Tibial nerve (tissue), 3 donors: ENCODE measurements at regions not wholly inside any gene's neighbourhood (a gene's known extent, or its start where the extent isn't known, plus 50 kb on each side); places are given as distances from the start of the nearest gene placed in this dataset.

Experiments used
- POLR2A ChIP-seq, 2 donors: fragments of 450-650 bp; IDR thresholded peaks; one replicate each; pipeline ENCODE4 v1.6.1; 2017; ENCODE audit warnings: antibody characterized with exemption in 2 of 2, mild to moderate bottlenecking in 2 of 2, moderate library complexity in 2 of 2
- TF ChIP-seq, protein P1 (sequence below), 5 experiments: fragments of 200-600 bp in 3 of 5; fragments of 450-650 bp in 2 of 5; sonication (generic) in 3 of 5; IDR thresholded peaks; one replicate each; pipeline ENCODE4 v1.5.1; 2016 to 2019; ENCODE audit warnings: antibody characterized with exemption in 5 of 5, mild to moderate bottlenecking in 3 of 5, moderate library complexity in 2 of 5

DNA sequence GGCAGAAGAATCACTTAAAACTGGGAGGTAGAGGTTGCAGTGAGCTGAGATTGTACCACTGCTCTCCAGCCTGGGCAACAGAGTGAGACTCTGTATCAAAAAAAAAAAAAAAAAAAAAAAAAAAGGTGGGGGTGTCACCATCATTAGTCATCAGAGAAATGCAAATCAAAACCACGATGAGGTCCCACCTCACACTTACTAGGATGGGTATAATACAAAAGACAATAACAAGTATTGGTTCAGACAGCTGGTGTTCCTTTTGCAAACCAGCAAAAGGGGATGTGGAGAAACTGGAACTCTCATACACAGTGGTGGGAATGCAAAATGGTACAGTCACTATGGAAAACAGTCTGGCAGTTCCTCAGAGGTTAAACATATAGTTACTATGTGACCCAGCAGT is 78.7 kb upstream of the TSC22D2 start:
- TF ChIP-seq, protein P1, sequence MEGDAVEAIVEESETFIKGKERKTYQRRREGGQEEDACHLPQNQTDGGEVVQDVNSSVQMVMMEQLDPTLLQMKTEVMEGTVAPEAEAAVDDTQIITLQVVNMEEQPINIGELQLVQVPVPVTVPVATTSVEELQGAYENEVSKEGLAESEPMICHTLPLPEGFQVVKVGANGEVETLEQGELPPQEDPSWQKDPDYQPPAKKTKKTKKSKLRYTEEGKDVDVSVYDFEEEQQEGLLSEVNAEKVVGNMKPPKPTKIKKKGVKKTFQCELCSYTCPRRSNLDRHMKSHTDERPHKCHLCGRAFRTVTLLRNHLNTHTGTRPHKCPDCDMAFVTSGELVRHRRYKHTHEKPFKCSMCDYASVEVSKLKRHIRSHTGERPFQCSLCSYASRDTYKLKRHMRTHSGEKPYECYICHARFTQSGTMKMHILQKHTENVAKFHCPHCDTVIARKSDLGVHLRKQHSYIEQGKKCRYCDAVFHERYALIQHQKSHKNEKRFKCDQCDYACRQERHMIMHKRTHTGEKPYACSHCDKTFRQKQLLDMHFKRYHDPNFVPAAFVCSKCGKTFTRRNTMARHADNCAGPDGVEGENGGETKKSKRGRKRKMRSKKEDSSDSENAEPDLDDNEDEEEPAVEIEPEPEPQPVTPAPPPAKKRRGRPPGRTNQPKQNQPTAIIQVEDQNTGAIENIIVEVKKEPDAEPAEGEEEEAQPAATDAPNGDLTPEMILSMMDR (IDR thresholded peaks at IDR 0.05) = no peak
- no peak for TF ChIP-seq POLR2A (IDR thresholded peaks at IDR 0.05)
